Vagina (tissue), 2 donors: ENCODE measurements at regions not wholly inside any gene's neighbourhood (a gene's known extent, or its start where the extent isn't known, plus 50 kb on each side); places are given as distances from the start of the nearest gene placed in this dataset.

Experiments used
- CTCF ChIP-seq, 3 experiments: fragments of 450-650 bp in 2 of 3; fragments of 200-600 bp in 1 of 3; sonication (generic) in 1 of 3; IDR thresholded peaks; one replicate each; pipeline ENCODE4 v1.5.1; 2017 to 2019; ENCODE audit warnings: antibody characterized with exemption in 3 of 3, mild to moderate bottlenecking in 2 of 3, moderate library complexity in 2 of 3
- POLR2A ChIP-seq, 2 donors: fragments of 450-650 bp; IDR thresholded peaks; one replicate each; pipeline ENCODE4 v1.6.1; 2017; ENCODE audit warnings: antibody characterized with exemption in 2 of 2, mild to moderate bottlenecking in 2 of 2, moderate library complexity in 2 of 2
- POLR2AphosphoS5 ChIP-seq, 2 donors: sonication (generic); formaldehyde crosslinking; IDR thresholded peaks; one replicate each; pipeline ENCODE4 v1.9.0; 2017; ENCODE audit warnings: antibody characterized with exemption in 2 of 2, mild to moderate bottlenecking in 2 of 2, low read depth in 1 of 2; ENCODE audit not compliant: insufficient read depth in 1 of 2

- TF ChIP-seq POLR2A (IDR thresholded peaks at IDR 0.05) (no peak), CTCF (IDR thresholded peaks at IDR 0.05) (no peak), POLR2AphosphoS5 (IDR thresholded peaks at IDR 0.05; ENCODE audit: insufficient read depth in 1 of 2, low read depth in 1 of 2) (no peak)
Observed at GRCh38 chr2:56531668-56532420, 348.1 kb downstream of the CCDC85A start.
